Sigmoid colon (tissue), 6 donors: ENCODE measurements at regions not wholly inside any gene's neighbourhood (a gene's known extent, or its start where the extent isn't known, plus 50 kb on each side); places are given as distances from the start of the nearest gene placed in this dataset.

ENCODE experiments used
- DNase-seq: peaks from one replicate; pipeline ENCODE4 v3.0.0-alpha.2; 2019
- H3K27ac ChIP-seq, 4 donors: fragments of 200-600 bp; sonication (generic); one replicate each; pipeline ENCODE4 v1.5.1; 2016 to 2019; ENCODE audit warnings: mild to moderate bottlenecking in 1 of 4
- H3K27me3 ChIP-seq, 3 donors: fragments of 200-600 bp; sonication (generic); one replicate each; pipeline ENCODE4 v1.5.1; 2019; ENCODE audit warnings: mild to moderate bottlenecking in 1 of 3
- H3K36me3 ChIP-seq, 4 donors: fragments of 200-600 bp; sonication (generic); one replicate each; pipeline ENCODE4 v1.5.1; 2016 to 2019
- H3K4me1 ChIP-seq, 4 donors: fragments of 200-600 bp; sonication (generic); one replicate each; pipeline ENCODE4 v1.5.1; 2017 to 2019
- H3K4me3 ChIP-seq, 4 donors: fragments of 200-600 bp; sonication (generic); one replicate each; pipeline ENCODE4 v1.5.1; 2017 to 2019; ENCODE audit warnings: mild to moderate bottlenecking in 2 of 4, moderate library complexity in 1 of 4
- H3K9me3 ChIP-seq, 4 donors: fragments of 200-600 bp in 3 of 4; sonication (generic) in 3 of 4; one replicate each; pipeline versions ENCODE4 v1.5.1 to v1.6.1; 2013 to 2019
- CTCF ChIP-seq, 4 experiments: fragments of 450-650 bp in 3 of 4; fragments of 200-600 bp in 1 of 4; IDR thresholded peaks; one replicate each; pipeline ENCODE4 v1.5.1; 2016 to 2019; ENCODE audit warnings: antibody characterized with exemption in 4 of 4, mild to moderate bottlenecking in 3 of 4, moderate library complexity in 2 of 4
- EP300 ChIP-seq, 4 donors: sonication (generic); formaldehyde crosslinking; IDR thresholded peaks; one replicate each; pipeline ENCODE4 v1.6.1; 2017; ENCODE audit warnings: antibody characterized with exemption in 4 of 4
- POLR2A ChIP-seq, 2 donors: fragments of 450-650 bp; IDR thresholded peaks; one replicate each; pipeline ENCODE4 v1.6.1; 2016; ENCODE audit warnings: antibody characterized with exemption in 2 of 2, mild to moderate bottlenecking in 2 of 2, moderate library complexity in 2 of 2
- POLR2AphosphoS5 ChIP-seq, 4 donors: sonication (generic); formaldehyde crosslinking; IDR thresholded peaks; one replicate each; pipeline ENCODE4 v1.6.1; 2017; ENCODE audit warnings: antibody characterized with exemption in 4 of 4
- WGBS, 2 donors: extraction: QIAGEN DNeasy Blood & Tissue Kit; methylation state at CpG; one replicate each; pipeline ENCODE4 v1.1.7; 2013; 5-methylcytosine and 5-hydroxymethylcytosine counted together
- intact Hi-C: fragments of 100-400 bp; cut with DNase I; formaldehyde crosslinking; loops from one replicate; pipeline ENCODE4 v1.15.1; 2023
- donor health status: healthy with polysubstance abuse.
- donor health status: healthy.

- no peaks in the 10 kb centered on the region for H3K27me3 ChIP-seq
- no peak overlapping the region for H3K4me3 ChIP-seq
- intact Hi-C loops, result no loop called here
- DNase-seq, result no peak
- no peaks in the 10 kb centered on the region for H3K4me1 ChIP-seq
- WGBS, 2 donors, result 41 to 49% methylated on average over 5 of the region's 5 CpGs
- no peaks in the 10 kb centered on the region for H3K9me3 ChIP-seq
- no peak overlapping the region for H3K27ac ChIP-seq
- no peaks in the 10 kb centered on the region for H3K36me3 ChIP-seq
- TF ChIP-seq CTCF (IDR thresholded peaks at IDR 0.05) (no peak), EP300 (IDR thresholded peaks at IDR 0.05) (no peak), POLR2A (IDR thresholded peaks at IDR 0.05) (no peak), POLR2AphosphoS5 (IDR thresholded peaks at IDR 0.05) (no peak)
These were observed 87.0 kb upstream of the ONECUT1 start for GRCh38 chr15:52876991-52877663.

DNA sequence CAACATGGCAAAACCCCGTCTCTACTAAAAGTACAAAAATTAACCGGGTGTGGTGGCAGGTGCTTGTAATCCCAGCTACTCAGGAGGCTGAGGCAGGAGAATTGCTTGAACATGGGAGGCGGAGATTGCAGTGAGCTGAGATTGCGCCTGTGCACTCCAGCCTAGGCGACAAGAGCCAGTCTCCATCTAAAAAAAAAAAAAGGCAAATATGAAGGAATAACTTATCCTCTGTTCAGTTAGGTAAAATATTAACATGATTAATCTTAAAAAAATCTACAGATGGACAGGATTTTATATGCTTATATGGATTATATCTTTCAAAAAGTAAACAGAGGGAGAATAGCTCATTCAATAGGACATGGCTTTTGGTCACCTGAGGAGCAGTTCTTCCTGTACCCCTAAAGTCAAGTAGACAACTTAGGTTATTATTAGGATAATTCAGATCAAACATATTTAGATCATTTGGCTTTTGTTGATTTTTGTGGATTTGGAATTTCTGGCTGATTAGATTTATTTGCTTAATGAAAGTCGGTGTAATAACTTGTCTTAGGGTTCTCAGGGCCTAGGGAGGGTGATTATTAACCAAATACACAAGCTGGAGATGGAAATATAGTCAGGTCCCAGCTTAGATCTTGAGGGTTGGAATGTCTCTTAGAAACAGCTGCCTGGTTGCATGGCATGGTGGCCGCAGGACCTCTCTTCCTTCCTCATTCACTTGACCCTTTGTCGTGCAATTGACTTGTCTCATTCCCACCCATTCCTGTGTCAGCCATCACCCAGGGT, 82.1 kb upstream of the ONECUT1 start:
- 76 to 87% methylated on average over 8 of the region's 8 CpGs for WGBS, 2 donors
- Histone ChIP-seq H3K9me3 (no peaks in the 10 kb centered on the region), H3K4me1 (no peaks in the 10 kb centered on the region), H3K27ac (no peak overlapping the region), H3K27me3 (no peaks in the 10 kb centered on the region), H3K36me3 (no peaks in the 10 kb centered on the region), H3K4me3 (no peak overlapping the region)
- intact Hi-C loops, result no loop called here
- DNase-seq, result no peak
- TF ChIP-seq POLR2A (IDR thresholded peaks at IDR 0.05) (no peak), CTCF (IDR thresholded peaks at IDR 0.05) (no peak), EP300 (IDR thresholded peaks at IDR 0.05) (no peak), POLR2AphosphoS5 (IDR thresholded peaks at IDR 0.05) (no peak)

DNA sequence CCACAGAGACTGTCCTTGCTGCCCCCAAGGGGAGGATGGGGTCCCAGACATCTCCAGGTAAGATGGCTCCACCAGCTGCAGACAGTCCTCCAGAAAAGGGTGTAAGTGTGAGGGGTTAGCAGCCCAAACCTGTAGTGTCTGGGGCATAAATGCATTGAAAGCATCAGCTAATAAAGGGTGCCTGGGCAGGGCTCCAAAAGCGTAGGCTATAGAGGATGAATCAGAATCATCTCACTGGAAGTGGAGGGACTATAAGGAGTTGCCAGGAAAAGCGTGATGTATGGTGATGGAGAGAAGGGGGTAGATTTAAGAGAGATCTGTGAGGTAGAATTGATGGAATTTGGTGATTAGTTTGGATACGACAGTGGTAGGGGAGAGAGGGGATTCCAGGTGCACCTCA, 79.9 kb upstream of the ONECUT1 start:
- no peak for DNase-seq
- H3K9me3 ChIP-seq, result peaks cover 0 to 6% (median 2%) of the 10 kb centered on the region in 4 donors
- H3K27me3 ChIP-seq, result no peaks in the 10 kb centered on the region
- 64 to 84% methylated on average over 3 of the region's 3 CpGs for WGBS, 2 donors
- no peak overlapping the region for H3K27ac ChIP-seq
- no peak overlapping the region for H3K4me3 ChIP-seq
- H3K4me1 ChIP-seq, result no peaks in the 10 kb centered on the region
- no peaks in the 10 kb centered on the region for H3K36me3 ChIP-seq
- no peak for TF ChIP-seq CTCF (IDR thresholded peaks at IDR 0.05)
- TF ChIP-seq POLR2A (IDR thresholded peaks at IDR 0.05), result no peak
- TF ChIP-seq EP300 (IDR thresholded peaks at IDR 0.05), result no peak
- TF ChIP-seq POLR2AphosphoS5 (IDR thresholded peaks at IDR 0.05), result no peak
- intact Hi-C loops, result no loop called here

- no peaks in the 10 kb centered on the region for H3K36me3 ChIP-seq
- no peak for DNase-seq
- no peak overlapping the region for H3K27ac ChIP-seq
These were observed 76.6 kb upstream of the ONECUT1 start for GRCh38 chr15:52866698-52867097.

More at GRCh38 chr15:52866698-52867097, 76.6 kb upstream of the ONECUT1 start:
- no peak overlapping the region for H3K4me3 ChIP-seq
- H3K4me1 ChIP-seq, result no peaks in the 10 kb centered on the region
- intact Hi-C loops, result no loop called here
- H3K9me3 ChIP-seq, result peaks cover 0 to 6% (median 2%) of the 10 kb centered on the region in 4 donors
- TF ChIP-seq POLR2AphosphoS5 (IDR thresholded peaks at IDR 0.05), result no peak
- no peak for TF ChIP-seq EP300 (IDR thresholded peaks at IDR 0.05)
- TF ChIP-seq CTCF (IDR thresholded peaks at IDR 0.05), result no peak
- WGBS, 2 donors, result 74 to 84% methylated on average over 5 of the region's 5 CpGs
- no peaks in the 10 kb centered on the region for H3K27me3 ChIP-seq
